Neural progenitor cell (in vitro differentiated cells): ENCODE measurements at regions not wholly inside any gene's neighbourhood (a gene's known extent, or its start where the extent isn't known, plus 50 kb on each side); places are given as distances from the start of the nearest gene placed in this dataset.

Experiments
- DNase-seq: peaks from one replicate; pipeline ENCODE4 v3.0.0-alpha.2; 2016; ENCODE audit warnings: low spot score
- H2AFZ ChIP-seq: fragments of 200-600 bp; sonication (generic); replicated peaks from 2 replicates; pipeline ENCODE4 v1.6.1; 2016; ENCODE audit warnings: antibody characterized with exemption
- H3F3A ChIP-seq: fragments of 200-600 bp; sonication (generic); 2 replicates; pipeline ENCODE4 v1.6.1; 2016; ENCODE audit warnings: antibody characterized with exemption, low read depth
- H3K27ac ChIP-seq: fragments of 200-600 bp; sonication (generic); 2 replicates; pipeline ENCODE4 v1.5.1; 2016; ENCODE audit warnings: mild to moderate bottlenecking
- H3K27me3 ChIP-seq: fragments of 200-600 bp; sonication (generic); 2 replicates; pipeline ENCODE4 v1.6.1; 2016; ENCODE audit warnings: mild to moderate bottlenecking, moderate library complexity
- H3K36me3 ChIP-seq: fragments of 200-600 bp; sonication (generic); 2 replicates; pipeline ENCODE4 v1.5.1; 2016
- H3K4me1 ChIP-seq: fragments of 200-600 bp; sonication (generic); 2 replicates; pipeline ENCODE4 v1.6.1; 2016; ENCODE audit warnings: mixed run types
- H3K4me2 ChIP-seq: fragments of 200-600 bp; sonication (generic); 2 replicates; pipeline ENCODE4 v1.6.1; 2016
- H3K4me3 ChIP-seq: fragments of 200-600 bp; sonication (generic); 2 replicates; pipeline ENCODE4 v1.5.1; 2016
- H3K79me2 ChIP-seq: fragments of 200-600 bp; sonication (generic); 2 replicates; pipeline ENCODE4 v1.6.1; 2016; ENCODE audit warnings: low read depth
- H3K9ac ChIP-seq: fragments of 200-600 bp; sonication (generic); 2 replicates; pipeline ENCODE4 v1.6.1; 2016
- H3K9me3 ChIP-seq: fragments of 200-600 bp; sonication (generic); 2 replicates; pipeline ENCODE4 v1.5.1; 2016; ENCODE audit warnings: low read depth
- H4K20me1 ChIP-seq: fragments of 200-600 bp; sonication (generic); 2 replicates; pipeline ENCODE4 v1.6.1; 2016; ENCODE audit warnings: low read depth
- H3K27ac Mint-ChIP-seq: 3 replicates; pipeline ENCODE4 v1.8.0; 2021; ENCODE audit warnings: mixed read lengths
- H3K27me3 Mint-ChIP-seq: 2 replicates; pipeline ENCODE4 v1.8.0; 2022; ENCODE audit warnings: low read depth, mild to moderate bottlenecking, inconsistent platforms, moderate library complexity, mixed read lengths; ENCODE audit not compliant: insufficient read depth
- H3K36me3 Mint-ChIP-seq: 3 replicates; pipeline ENCODE4 v1.8.0; 2021; ENCODE audit warnings: mixed read lengths
- H3K4me1 Mint-ChIP-seq: 3 replicates; pipeline ENCODE4 v1.8.0; 2021; ENCODE audit warnings: mixed read lengths
- H3K4me3 Mint-ChIP-seq: 3 replicates; pipeline ENCODE4 v1.8.0; 2021; ENCODE audit warnings: mild to moderate bottlenecking, moderate library complexity, mixed read lengths
- H3K9me3 Mint-ChIP-seq: 3 replicates; pipeline ENCODE4 v1.8.0; 2020; ENCODE audit warnings: mixed read lengths
- EZH2 ChIP-seq: fragments of 200-600 bp; sonication (generic); IDR thresholded peaks from 2 replicates; pipeline ENCODE4 v1.6.1; 2017; ENCODE audit warnings: antibody characterized with exemption, mild to moderate bottlenecking, moderate library complexity
- EZH2phosphoT487 ChIP-seq: fragments of 200-600 bp; sonication (generic); IDR thresholded peaks from 2 replicates; pipeline ENCODE4 v1.6.1; 2017; ENCODE audit warnings: antibody characterized with exemption
- TF ChIP-seq, protein P1 (sequence below): fragments of 200-600 bp; sonication (generic); IDR thresholded peaks from 2 replicates; pipeline ENCODE4 v1.5.1; 2017; ENCODE audit warnings: antibody characterized with exemption, mild to moderate bottlenecking

DNA sequence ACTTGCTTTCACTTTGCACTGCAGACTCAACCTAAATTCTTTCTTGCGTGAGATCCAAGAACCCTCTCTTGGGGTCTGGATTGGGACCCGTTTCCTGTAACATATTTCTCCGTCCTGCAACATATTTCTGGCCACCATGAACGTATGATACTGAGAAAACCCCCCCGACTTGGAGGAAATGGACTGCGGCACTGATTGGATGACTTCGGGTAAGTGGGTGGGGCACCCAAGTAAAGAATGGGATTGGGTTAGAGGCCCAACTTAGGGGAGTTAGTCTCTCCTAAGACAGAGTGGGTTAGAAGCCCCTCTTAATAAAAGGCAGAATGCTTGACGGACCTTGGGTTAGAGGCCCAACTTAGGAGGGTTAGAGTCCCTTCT lies 690.4 kb downstream of the UQCRFS1 start:
- Mint-ChIP-seq H3K36me3 (no peaks in the 10 kb centered on the region), H3K27me3 (peaks cover 3% of the 10 kb centered on the region), H3K27ac (no peak overlapping the region), H3K9me3 (peaks cover 3% of the 10 kb centered on the region), H3K4me3 (no peak overlapping the region), H3K4me1 (peaks cover 3% of the 10 kb centered on the region)
- H3K79me2 ChIP-seq: no peaks in the 10 kb centered on the region
- no peak for DNase-seq
- no peaks in the 10 kb centered on the region for H3K4me1 ChIP-seq
- H3F3A ChIP-seq: no peaks in the 10 kb centered on the region
- no peak overlapping the region for H3K4me2 ChIP-seq
- H4K20me1 ChIP-seq: no peaks in the 10 kb centered on the region
- no peak overlapping the region for H3K27ac ChIP-seq
- H3K36me3 ChIP-seq: no peaks in the 10 kb centered on the region
- H3K9me3 ChIP-seq: no peaks in the 10 kb centered on the region
- no peak overlapping the region for H2AFZ ChIP-seq
- no peak for TF ChIP-seq EZH2phosphoT487
- no peak for TF ChIP-seq EZH2
- TF ChIP-seq, protein P1, sequence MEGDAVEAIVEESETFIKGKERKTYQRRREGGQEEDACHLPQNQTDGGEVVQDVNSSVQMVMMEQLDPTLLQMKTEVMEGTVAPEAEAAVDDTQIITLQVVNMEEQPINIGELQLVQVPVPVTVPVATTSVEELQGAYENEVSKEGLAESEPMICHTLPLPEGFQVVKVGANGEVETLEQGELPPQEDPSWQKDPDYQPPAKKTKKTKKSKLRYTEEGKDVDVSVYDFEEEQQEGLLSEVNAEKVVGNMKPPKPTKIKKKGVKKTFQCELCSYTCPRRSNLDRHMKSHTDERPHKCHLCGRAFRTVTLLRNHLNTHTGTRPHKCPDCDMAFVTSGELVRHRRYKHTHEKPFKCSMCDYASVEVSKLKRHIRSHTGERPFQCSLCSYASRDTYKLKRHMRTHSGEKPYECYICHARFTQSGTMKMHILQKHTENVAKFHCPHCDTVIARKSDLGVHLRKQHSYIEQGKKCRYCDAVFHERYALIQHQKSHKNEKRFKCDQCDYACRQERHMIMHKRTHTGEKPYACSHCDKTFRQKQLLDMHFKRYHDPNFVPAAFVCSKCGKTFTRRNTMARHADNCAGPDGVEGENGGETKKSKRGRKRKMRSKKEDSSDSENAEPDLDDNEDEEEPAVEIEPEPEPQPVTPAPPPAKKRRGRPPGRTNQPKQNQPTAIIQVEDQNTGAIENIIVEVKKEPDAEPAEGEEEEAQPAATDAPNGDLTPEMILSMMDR: no peak
- no peaks in the 10 kb centered on the region for H3K27me3 ChIP-seq
- H3K4me3 ChIP-seq: no peak overlapping the region
- no peak overlapping the region for H3K9ac ChIP-seq

GRCh38 chr19:28521614-28522544 lies 691.1 kb downstream of the UQCRFS1 start:
- Histone ChIP-seq H3K4me1 (no peaks in the 10 kb centered on the region), H4K20me1 (no peaks in the 10 kb centered on the region), H3K27ac (no peak overlapping the region), H3K9me3 (no peaks in the 10 kb centered on the region), H3K4me2 (no peak overlapping the region), H3F3A (no peaks in the 10 kb centered on the region), H3K36me3 (no peaks in the 10 kb centered on the region), H3K79me2 (no peaks in the 10 kb centered on the region), H3K9ac (no peak overlapping the region), H3K4me3 (no peak overlapping the region), H2AFZ (no peak overlapping the region), H3K27me3 (no peaks in the 10 kb centered on the region)
- Mint-ChIP-seq H3K27ac (no peak overlapping the region), H3K9me3 (peaks cover 3% of the 10 kb centered on the region), H3K4me3 (no peak overlapping the region), H3K36me3 (no peaks in the 10 kb centered on the region), H3K27me3 (peaks cover 3% of the 10 kb centered on the region), H3K4me1 (peaks cover 3% of the 10 kb centered on the region)
- TF ChIP-seq EZH2 (no peak), EZH2phosphoT487 (no peak)
- TF ChIP-seq, protein P1: no peak
- no peak for DNase-seq

- Histone ChIP-seq H3K4me3 (no peak overlapping the region), H3K27me3 (no peaks in the 10 kb centered on the region), H3K4me2 (no peak overlapping the region), H3K36me3 (no peaks in the 10 kb centered on the region), H3F3A (no peaks in the 10 kb centered on the region), H3K27ac (no peak overlapping the region), H2AFZ (no peak overlapping the region), H3K9me3 (no peaks in the 10 kb centered on the region), H4K20me1 (no peaks in the 10 kb centered on the region), H3K79me2 (no peaks in the 10 kb centered on the region), H3K4me1 (no peaks in the 10 kb centered on the region), H3K9ac (no peak overlapping the region)
- Mint-ChIP-seq H3K9me3 (peaks cover 3% of the 10 kb centered on the region), H3K36me3 (no peaks in the 10 kb centered on the region), H3K27ac (no peak overlapping the region), H3K4me1 (peaks cover 3% of the 10 kb centered on the region), H3K4me3 (no peak overlapping the region), H3K27me3 (peaks cover 3% of the 10 kb centered on the region)
- no peak for DNase-seq
- TF ChIP-seq, protein P1: no peak
- TF ChIP-seq EZH2phosphoT487 (no peak), EZH2 (no peak)
These were observed 691.9 kb downstream of the UQCRFS1 start for GRCh38 chr19:28520998-28521568.
